BLaER1 treated with 17β-estradiol and CSF1 and Interleukin-3, amounts not matched to agents 10 nM and 100 nM (cell line): ENCODE measurements at regions not wholly inside any gene's neighbourhood (a gene's known extent, or its start where the extent isn't known, plus 50 kb on each side); places are given as distances from the start of the nearest gene placed in this dataset.
A peak's percentile ranks its signal among the peaks of the same experiment; 100 is the strongest.

Experiments used
- H3K27ac ChIP-seq, 11 experiments: shearing (Covaris generic); formaldehyde crosslinking; 2 replicates each; pipeline ENCODE4 v1.8.1; 2022
- H3K27me3 ChIP-seq, 11 experiments: shearing (Covaris generic); formaldehyde crosslinking; 2 replicates each; pipeline ENCODE4 v1.8.1; 2022
- H3K36me3 ChIP-seq, 11 experiments: shearing (Covaris generic); formaldehyde crosslinking; 2 replicates each; pipeline ENCODE4 v1.8.1; 2022
- H3K4me1 ChIP-seq, 10 experiments: shearing (Covaris generic); formaldehyde crosslinking; 2 replicates each; pipeline ENCODE4 v1.8.1; 2022
- H3K4me2 ChIP-seq, 11 experiments: shearing (Covaris generic); formaldehyde crosslinking; 2 replicates each; pipeline ENCODE4 v1.8.1; 2022
- H3K4me3 ChIP-seq, 10 experiments: shearing (Covaris generic); formaldehyde crosslinking; 2 replicates each; pipeline ENCODE4 v1.8.1; 2022
- H3K9ac ChIP-seq, 11 experiments: shearing (Covaris generic); formaldehyde crosslinking; 2 replicates each; pipeline ENCODE4 v1.8.1; 2022
- H3K9me3 ChIP-seq, 11 experiments: shearing (Covaris generic); formaldehyde crosslinking; replicated peaks in 1 of 11; 2 replicates each; pipeline ENCODE4 v1.8.1; 2022
- H4K20me1 ChIP-seq, 11 experiments: shearing (Covaris generic); formaldehyde crosslinking; 2 replicates each; pipeline ENCODE4 v1.8.1; 2022
- Cebpa-rat ChIP-seq, 11 experiments: shearing (Covaris generic); IDR thresholded peaks; 2 replicates each; pipeline ENCODE4 v1.8.1; 2022

GRCh38 chrX:121308276-121308805, 260.9 kb downstream of the GLUD2 start:
- no peak overlapping the region for H3K27ac ChIP-seq
- peak overlapping the region in 2 of 11 experiments; percentile 4 to 46; a peak in 3 of 22 replicates for H3K4me2 ChIP-seq
- H3K4me1 ChIP-seq, result peaks cover 0 to 19% (median 0%) of the 10 kb centered on the region in 10 experiments; a peak in 2 of 20 replicates
- no peaks in the 10 kb centered on the region for H3K27me3 ChIP-seq
- no peak overlapping the region for H3K9ac ChIP-seq
- no peaks in the 10 kb centered on the region for H3K9me3 ChIP-seq
- H4K20me1 ChIP-seq, result no peaks in the 10 kb centered on the region; a peak in 1 of 22 replicates
- no peak for TF ChIP-seq Cebpa-rat (IDR thresholded peaks at IDR 0.05)
- no peaks in the 10 kb centered on the region for H3K36me3 ChIP-seq
- H3K4me3 ChIP-seq, result no peak overlapping the region

- H3K4me1 ChIP-seq, result peaks cover 0 to 19% (median 0%) of the 10 kb centered on the region in 10 experiments; a peak in 2 of 20 replicates
- TF ChIP-seq Cebpa-rat (IDR thresholded peaks at IDR 0.05), result no peak
- no peak overlapping the region for H3K27ac ChIP-seq
- no peaks in the 10 kb centered on the region for H3K9me3 ChIP-seq
- H3K36me3 ChIP-seq, result no peaks in the 10 kb centered on the region
- no peaks in the 10 kb centered on the region; a peak in 1 of 22 replicates for H4K20me1 ChIP-seq
- no peaks in the 10 kb centered on the region for H3K27me3 ChIP-seq
- no peak overlapping the region for H3K4me2 ChIP-seq
- H3K4me3 ChIP-seq, result no peak overlapping the region
- no peak overlapping the region for H3K9ac ChIP-seq
These were observed 263.4 kb downstream of the GLUD2 start for GRCh38 chrX:121310820-121311219.

GRCh38 chrX:121320441-121320840, 273.0 kb downstream of the GLUD2 start:
- H3K4me2 ChIP-seq, result no peak overlapping the region
- no peaks in the 10 kb centered on the region for H3K9me3 ChIP-seq
- no peak overlapping the region for H3K27ac ChIP-seq
- no peaks in the 10 kb centered on the region for H3K27me3 ChIP-seq
- no peak overlapping the region for H3K9ac ChIP-seq
- no peaks in the 10 kb centered on the region for H3K36me3 ChIP-seq
- no peak for TF ChIP-seq Cebpa-rat (IDR thresholded peaks at IDR 0.05)
- no peaks in the 10 kb centered on the region for H3K4me1 ChIP-seq
- no peak overlapping the region for H3K4me3 ChIP-seq
- H4K20me1 ChIP-seq, result no peaks in the 10 kb centered on the region

GRCh38 chrX:121322159-121322558, 274.7 kb downstream of the GLUD2 start:
- no peaks in the 10 kb centered on the region for H3K27me3 ChIP-seq
- no peak overlapping the region for H3K27ac ChIP-seq
- no peak overlapping the region for H3K4me2 ChIP-seq
- H3K9ac ChIP-seq, result no peak overlapping the region
- no peak overlapping the region for H3K4me3 ChIP-seq
- no peaks in the 10 kb centered on the region for H3K4me1 ChIP-seq
- H3K9me3 ChIP-seq, result no peaks in the 10 kb centered on the region
- no peaks in the 10 kb centered on the region for H4K20me1 ChIP-seq
- TF ChIP-seq Cebpa-rat (IDR thresholded peaks at IDR 0.05), result no peak
- no peaks in the 10 kb centered on the region for H3K36me3 ChIP-seq

- H3K4me1 ChIP-seq, result no peaks in the 10 kb centered on the region
- no peaks in the 10 kb centered on the region for H4K20me1 ChIP-seq
- H3K9me3 ChIP-seq, result no peaks in the 10 kb centered on the region
- no peak overlapping the region for H3K27ac ChIP-seq
- no peak overlapping the region for H3K9ac ChIP-seq
- TF ChIP-seq Cebpa-rat (IDR thresholded peaks at IDR 0.05), result no peak
- no peaks in the 10 kb centered on the region for H3K36me3 ChIP-seq
- no peak overlapping the region for H3K4me2 ChIP-seq
- no peak overlapping the region for H3K4me3 ChIP-seq
- no peaks in the 10 kb centered on the region for H3K27me3 ChIP-seq
These were observed 275.9 kb downstream of the GLUD2 start for GRCh38 chrX:121323337-121323736.

GRCh38 chrX:121333942-121334341, 286.5 kb downstream of the GLUD2 start:
- H3K27ac ChIP-seq, result no peak overlapping the region
- H3K27me3 ChIP-seq, result no peaks in the 10 kb centered on the region
- no peaks in the 10 kb centered on the region for H3K9me3 ChIP-seq
- H3K4me1 ChIP-seq, result no peaks in the 10 kb centered on the region
- H3K9ac ChIP-seq, result no peak overlapping the region
- no peak overlapping the region for H3K4me2 ChIP-seq
- no peaks in the 10 kb centered on the region for H3K36me3 ChIP-seq
- H4K20me1 ChIP-seq, result no peaks in the 10 kb centered on the region
- TF ChIP-seq Cebpa-rat (IDR thresholded peaks at IDR 0.05), result no peak
- H3K4me3 ChIP-seq, result no peak overlapping the region

GRCh38 chrX:121336831-121337421, 289.5 kb downstream of the GLUD2 start:
- H3K27ac ChIP-seq, result no peak overlapping the region
- no peaks in the 10 kb centered on the region for H3K36me3 ChIP-seq
- no peak for TF ChIP-seq Cebpa-rat (IDR thresholded peaks at IDR 0.05)
- no peak overlapping the region for H3K4me3 ChIP-seq
- no peaks in the 10 kb centered on the region for H4K20me1 ChIP-seq
- peaks cover 0 to 9% (median 0%) of the 10 kb centered on the region in 10 experiments; a peak in 1 of 20 replicates for H3K4me1 ChIP-seq
- H3K27me3 ChIP-seq, result no peaks in the 10 kb centered on the region
- H3K4me2 ChIP-seq, result no peak overlapping the region
- H3K9me3 ChIP-seq, result no peaks in the 10 kb centered on the region
- H3K9ac ChIP-seq, result no peak overlapping the region

- no peak overlapping the region for H3K27ac ChIP-seq
- H4K20me1 ChIP-seq, result no peaks in the 10 kb centered on the region
- TF ChIP-seq Cebpa-rat (IDR thresholded peaks at IDR 0.05), result no peak
- H3K4me2 ChIP-seq, result no peak overlapping the region
- H3K4me1 ChIP-seq, result peaks cover 0 to 9% (median 0%) of the 10 kb centered on the region in 10 experiments; a peak in 1 of 20 replicates
- no peak overlapping the region for H3K4me3 ChIP-seq
- no peaks in the 10 kb centered on the region for H3K36me3 ChIP-seq
- no peaks in the 10 kb centered on the region for H3K27me3 ChIP-seq
- H3K9me3 ChIP-seq, result no peaks in the 10 kb centered on the region
- H3K9ac ChIP-seq, result no peak overlapping the region
These were observed 290.4 kb downstream of the GLUD2 start for GRCh38 chrX:121337816-121338215.

- Histone ChIP-seq H3K4me2 (no peak overlapping the region), H4K20me1 (no peaks in the 10 kb centered on the region), H3K9ac (no peak overlapping the region), H3K36me3 (no peaks in the 10 kb centered on the region), H3K9me3 (peaks cover 0 to 9% (median 0%) of the 10 kb centered on the region in 11 experiments; a peak in 3 of 22 replicates), H3K27me3 (no peaks in the 10 kb centered on the region), H3K4me1 (no peaks in the 10 kb centered on the region), H3K27ac (no peak overlapping the region), H3K4me3 (no peak overlapping the region)
- TF ChIP-seq Cebpa-rat (IDR thresholded peaks at IDR 0.05), result no peak
These were observed 301.9 kb downstream of the GLUD2 start for GRCh38 chrX:121349263-121349662.
